HG02885 (cell line): ENCODE measurements at regions not wholly inside any gene's neighbourhood (a gene's known extent, or its start where the extent isn't known, plus 50 kb on each side); places are given as distances from the start of the nearest gene placed in this dataset.
"Not testable (repeated sequence)": the region's sequence is repeated elsewhere in the genome, so short reads cannot be mapped to it uniquely, and the experiment has no call there.

Experiments
- ATAC-seq: cut with Tn5 transposase; IDR thresholded peaks from one replicate; pipeline ENCODE4 v1.9.1; 2021; ENCODE audit warnings: mild to moderate bottlenecking; ENCODE audit not compliant: unreplicated experiment, poor library complexity

DNA sequence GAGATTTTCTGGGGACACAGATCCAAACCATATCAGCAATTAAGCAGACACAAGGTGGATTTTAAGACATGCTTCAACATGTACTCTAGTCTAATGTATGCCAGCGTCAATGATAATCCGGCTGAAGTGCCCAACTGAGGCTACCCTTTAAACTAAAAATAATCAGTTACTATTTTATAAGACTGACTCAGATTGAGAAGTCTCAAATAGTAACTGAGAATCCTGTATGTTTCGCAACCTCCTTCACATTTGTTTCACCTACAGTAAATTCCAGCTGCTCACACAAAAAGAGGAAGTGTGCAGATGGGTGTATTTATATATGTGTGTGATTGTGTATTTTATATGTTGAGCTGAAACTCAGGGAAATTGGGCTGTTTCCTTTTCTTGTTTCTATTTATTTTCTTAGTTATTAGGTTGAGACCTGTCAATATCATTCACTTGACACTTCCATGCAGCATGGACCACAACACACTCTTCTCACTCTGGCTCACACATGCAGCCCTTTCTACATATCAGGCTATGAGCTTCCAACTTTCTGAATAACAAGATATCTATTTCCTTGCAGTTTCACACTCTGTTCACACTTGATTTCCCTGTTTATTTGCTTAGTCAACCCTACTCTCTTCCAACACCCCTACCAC lies 1224.9 kb upstream of the TMEM132C start:
- ATAC-seq, result peak; percentile 97

DNA sequence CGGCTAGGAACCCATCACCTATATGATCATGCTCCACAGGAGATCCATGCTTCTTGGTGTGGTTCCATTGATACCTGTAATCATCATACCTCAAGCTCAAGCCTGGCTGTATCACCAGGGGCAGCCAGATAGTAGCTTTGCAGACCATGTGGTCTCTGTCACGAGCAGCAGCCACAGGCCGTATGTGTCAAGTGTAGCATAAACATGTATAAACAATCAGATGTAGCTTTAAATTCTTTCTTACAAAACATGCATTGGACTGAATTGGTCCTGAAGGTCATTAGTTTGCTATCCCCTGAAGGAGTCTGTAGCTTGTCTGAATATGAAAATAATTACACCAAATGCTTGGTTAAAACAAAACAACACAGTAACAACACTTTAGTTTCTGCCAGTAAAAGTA lies 1223.2 kb upstream of the TMEM132C start:
- no peak for ATAC-seq

DNA sequence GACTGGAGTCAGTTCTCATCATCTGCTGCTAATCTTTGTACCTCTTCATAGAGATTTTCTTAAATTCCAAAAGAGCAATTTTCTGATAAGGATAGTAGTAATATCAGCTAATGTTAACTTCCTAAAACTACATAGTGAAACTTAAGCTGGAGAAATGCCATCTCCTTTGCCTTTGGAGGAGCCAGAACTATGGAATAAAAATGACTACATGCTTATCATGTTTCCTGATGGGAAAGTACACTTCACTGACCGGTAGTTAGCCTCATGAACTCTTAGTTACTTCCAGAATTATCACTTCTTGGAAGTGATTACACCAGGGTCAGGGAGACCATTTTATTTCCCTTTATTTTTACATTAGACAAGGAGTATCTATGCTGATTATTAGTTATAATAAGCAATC lies 1222.1 kb upstream of the TMEM132C start:
- ATAC-seq, result no peak

DNA sequence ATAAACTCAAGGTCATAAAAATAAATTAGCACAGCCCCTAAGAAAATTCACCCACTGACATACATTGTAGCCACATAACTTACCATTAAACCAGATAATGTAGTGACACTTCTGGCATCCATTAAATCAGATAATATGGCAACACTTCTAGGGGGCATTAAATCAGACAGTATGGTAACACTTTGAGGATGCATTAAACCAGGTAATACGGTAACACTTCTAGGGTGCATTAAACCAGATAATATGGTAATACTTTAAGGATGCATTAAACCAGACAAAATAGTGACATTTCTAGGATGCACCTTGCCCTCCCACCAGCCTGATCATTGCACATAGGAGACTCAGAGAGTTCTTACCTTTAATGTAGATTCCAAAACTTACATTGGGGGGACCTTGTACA lies 1220.5 kb upstream of the TMEM132C start:
- ATAC-seq, result no peak

DNA sequence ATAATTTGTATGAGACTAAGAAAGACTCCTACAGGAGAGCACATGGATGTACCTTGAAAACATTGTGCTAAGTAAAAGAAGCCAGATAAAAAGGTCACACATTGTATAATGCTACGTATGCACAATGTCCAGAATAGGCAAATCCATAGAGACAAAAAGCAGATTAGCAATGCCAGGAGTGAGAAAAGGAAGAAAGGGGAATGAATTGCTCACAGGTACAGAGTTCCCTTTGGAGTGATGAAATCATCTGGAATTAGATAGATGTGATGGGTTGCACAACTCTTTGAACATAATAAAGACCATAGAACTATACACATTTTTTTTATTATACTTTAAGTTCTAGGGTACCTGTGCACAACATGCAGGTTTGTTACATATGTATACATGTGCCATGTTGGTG lies 1218.9 kb upstream of the TMEM132C start:
- ATAC-seq, result no peak

DNA sequence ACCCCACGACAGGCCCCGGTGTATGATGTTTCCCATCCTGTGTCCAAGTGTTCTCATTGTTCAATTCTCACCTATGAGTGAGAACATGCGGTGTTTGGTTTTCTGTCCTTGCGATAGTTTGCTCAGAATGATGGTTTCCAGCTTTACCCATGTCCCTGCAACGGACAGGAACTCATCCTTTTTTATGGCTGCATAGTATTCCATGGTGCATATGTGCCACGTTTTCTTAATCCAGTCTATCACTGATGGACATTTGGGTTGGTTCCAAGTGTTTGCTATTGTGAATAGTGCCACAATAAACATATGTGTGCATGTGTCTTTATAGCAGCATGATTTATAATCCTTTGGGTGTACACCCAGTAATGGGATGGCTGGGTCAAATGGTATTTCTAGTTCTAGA lies 1218.4 kb upstream of the TMEM132C start:
- ATAC-seq, result not testable (repeated sequence)

DNA sequence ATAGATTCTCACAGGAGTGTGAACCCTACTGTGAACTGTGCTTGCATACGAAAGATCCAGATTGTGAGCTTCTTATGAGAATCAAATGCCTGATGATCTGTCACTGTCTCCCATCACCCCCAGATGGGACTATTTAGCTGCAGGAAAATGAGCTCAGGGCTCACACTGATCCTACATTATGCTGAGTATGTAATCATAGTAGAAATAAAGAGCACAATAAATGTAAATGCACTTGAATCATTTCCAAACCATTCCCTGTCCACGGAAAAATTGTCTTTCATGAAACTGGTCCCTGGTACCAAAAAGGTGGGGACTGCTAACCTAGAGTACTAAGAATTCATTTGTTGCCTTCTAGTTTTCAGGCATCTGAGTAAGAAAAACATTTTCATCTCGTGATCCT lies 1215.8 kb upstream of the TMEM132C start:
- no peak for ATAC-seq

DNA sequence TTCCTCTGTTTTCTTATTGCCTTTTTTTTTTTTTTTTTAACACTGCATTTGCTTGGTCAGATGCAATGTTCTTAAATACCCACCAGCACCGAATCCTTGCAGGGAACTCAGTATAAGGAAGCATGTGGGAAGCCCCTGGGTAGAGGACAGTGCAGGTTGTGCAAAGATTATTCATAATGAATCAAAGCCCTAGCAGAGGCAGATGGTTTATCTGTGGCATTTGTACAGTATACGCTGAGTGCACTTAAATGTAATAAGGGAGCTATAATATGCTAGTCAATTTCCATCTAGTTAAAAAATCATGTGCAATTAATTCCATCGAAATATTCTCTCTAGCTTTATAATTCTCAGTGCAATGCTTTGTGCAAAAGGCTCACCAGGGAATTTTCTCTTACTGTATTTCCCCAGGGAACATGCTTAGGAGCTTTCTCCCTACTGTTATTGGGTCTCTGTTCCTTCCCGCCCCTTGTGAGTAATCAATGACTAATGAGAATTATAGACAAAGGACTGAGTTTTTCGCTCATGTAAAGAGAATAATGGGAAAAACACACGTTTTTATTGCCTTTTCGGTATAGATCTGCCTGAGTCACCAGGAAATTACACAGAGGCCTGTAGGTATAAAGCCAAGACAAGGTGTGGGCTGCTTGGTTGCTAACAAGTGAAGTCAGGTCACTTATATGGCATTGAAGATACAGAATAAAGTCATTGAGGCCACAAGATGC lies 1214.3 kb upstream of the TMEM132C start:
- ATAC-seq, result no peak

DNA sequence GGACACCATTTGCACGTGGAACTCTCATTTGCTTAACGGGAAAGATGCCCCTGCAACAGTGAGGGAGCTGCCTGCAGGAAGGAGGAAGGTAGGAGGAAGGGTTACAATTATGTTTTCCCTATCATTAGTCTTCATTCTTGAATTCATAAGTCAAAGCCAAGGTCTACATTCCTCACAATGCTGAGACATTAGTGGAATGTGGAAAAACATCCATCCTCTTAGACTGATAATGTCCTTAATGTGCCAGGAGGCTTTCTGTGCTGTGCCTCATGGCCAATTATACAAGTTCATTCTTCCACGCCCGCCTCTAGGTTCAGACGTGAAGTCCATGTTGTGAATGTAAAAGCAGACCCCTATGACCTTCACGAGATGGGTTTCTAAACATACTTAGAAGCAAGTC lies 1212.4 kb upstream of the TMEM132C start:
- no peak for ATAC-seq

DNA sequence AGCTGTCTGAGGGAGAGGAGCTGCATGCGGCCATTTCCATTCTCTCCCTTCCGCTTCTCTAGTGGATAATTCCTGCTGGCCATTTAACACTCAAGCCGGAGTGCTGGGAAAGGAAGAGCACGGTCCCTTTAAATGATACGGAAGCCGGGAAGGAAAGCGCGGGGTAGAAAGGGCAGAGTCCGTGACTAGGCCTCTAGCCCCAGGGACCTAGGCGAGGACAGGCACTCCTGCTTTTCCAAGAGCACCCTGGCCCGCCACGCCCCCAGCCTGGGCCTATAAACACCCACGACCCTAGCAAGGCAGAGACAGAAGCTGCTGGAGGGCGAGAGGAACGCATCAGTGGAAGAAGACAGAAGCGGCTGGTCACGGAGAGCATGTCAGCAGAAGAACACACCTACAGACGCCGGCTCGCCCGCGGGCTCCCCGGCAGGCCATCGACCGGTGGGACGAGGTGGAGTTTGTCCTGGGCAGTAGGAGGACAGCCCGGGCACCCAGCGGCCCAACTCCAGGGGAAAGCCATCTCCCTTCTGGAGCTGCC lies 1206.6 kb upstream of the TMEM132C start:
- ATAC-seq, result no peak

DNA sequence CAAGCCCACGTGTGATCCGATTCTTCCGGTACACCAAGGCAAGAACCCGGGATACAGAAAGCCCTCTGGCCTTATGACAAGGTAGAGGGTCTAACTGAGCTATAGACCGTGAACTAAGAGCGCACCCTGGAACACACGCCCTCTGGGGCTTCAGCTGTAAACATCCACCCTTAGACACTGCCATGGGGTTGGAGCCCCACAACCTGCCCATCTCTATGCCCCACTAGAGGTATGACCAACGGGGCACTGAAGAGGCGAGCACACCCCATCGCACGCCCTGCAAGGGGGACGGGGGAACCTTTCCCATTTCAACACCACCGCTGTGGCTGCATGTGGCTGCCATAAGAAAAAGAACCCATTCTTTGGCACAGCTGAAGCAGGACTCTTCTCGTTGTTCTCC lies 1206.0 kb upstream of the TMEM132C start:
- no peak for ATAC-seq

DNA sequence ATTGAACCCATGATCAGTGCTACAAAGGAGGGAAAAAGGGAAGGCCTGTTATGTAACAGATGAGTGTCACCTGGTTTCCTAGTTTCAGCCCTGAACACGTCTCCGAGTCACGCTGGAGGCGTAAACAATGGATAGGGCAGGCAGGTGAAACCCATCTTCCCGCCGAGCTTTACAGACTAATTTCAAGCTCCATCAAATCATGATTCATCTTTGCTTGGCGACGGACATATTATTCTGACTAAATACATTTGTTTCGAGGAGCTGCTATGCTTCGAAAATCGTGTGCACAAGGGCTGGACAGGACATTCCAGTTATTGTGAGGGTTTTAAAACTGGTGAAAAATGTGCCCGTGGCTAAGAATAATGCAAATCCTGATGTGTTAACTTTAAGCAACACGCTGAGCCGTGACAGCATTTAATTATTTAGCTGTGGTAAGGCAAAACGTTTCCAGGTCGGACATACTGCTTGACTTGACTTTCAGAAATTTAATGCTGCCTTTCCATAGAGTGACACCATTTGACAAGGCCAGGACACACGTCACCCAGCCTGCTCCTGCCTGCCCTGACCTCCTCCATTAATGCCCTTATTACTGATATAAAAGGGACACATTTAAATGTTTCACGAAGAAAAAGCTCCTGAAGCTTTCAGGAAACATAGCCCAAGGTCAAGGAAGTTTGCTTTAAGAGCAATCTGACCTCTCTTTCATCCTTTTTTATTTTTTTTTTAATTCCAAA lies 1203.5 kb upstream of the TMEM132C start:
- no peak for ATAC-seq

DNA sequence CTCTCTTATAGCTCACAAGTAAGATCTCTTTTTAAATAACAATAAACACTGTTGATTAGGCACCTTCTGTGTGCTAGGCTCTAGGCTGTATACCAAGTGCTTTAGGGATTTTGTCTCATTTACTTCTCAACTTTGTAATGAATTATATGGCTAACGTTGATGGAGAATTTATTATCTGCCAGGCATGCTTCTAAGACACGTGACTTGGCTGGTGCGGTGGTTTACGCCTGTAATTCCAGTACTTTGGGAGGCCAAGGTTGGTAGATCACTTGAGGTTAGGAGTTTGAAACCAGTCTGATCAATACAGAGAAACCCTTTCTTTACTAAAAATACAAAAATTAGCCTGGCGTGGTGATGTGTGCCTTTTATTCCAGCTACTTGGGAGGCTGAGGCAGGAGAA lies 1202.8 kb upstream of the TMEM132C start:
- ATAC-seq, result no peak

DNA sequence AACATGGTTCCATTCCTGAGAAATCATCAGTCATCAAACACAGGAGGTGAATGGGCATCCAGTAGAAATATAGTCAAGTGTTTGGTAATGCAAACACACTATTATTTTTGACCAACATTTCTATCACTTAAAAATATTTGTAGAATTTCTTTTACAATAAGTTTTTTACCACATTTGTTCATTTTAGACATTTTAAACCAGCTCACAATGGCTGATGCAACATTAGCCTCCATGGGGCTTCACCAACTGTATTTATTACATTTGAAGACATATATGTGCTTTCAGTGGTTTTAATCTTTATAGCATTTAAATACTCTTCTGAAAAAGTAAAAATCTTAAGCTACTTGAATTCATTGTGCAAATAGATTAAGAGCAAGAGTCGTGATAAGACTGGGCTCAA lies 1201.4 kb upstream of the TMEM132C start:
- no peak for ATAC-seq

DNA sequence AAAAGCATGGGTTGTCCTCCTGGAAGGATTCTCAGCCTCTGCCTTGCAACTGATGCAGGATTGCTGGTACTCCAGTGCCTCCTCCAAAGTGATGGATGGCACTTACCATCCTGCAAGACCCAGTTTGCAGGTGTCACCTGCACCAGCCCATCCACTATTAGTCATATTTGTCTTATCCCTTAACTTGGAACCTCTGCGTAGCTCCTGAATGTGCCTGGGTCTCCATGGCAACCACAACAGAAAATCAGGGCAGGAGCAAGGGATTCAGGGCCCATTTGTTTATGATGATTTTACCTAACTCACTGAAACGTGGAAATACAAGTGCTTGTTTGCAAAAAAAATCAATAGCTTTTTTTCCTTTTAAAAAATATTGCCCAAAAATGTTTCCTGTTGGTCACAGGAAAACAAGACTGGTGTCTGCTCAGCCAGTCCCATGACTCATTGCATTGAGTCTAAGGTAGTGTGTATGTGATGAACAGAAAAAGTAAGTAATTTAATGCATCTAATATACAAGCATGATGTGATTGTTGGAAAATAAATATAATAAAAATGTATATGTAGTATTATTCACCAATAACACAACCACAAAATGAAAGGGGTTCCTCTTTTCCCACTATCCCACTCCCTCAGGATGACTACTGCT lies 1196.3 kb upstream of the TMEM132C start:
- ATAC-seq, result no peak

DNA sequence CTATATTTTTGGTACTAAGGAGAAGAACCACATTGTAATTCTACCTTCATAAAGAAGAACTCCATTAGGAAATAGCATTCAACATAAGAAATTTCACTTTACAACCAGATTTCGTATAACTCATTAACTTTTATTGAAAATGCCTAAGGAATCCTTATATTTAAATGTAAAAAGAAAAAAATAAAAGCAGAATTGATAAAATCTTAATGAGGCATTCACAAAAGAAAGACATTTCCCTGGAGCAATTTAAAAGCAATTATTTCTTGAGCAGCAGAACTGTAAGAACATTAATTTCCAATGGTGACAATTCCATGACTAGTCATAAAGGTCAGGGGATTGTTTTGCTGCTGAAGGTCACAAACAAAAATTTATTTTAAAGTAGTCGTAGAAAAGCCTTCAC lies 1192.8 kb upstream of the TMEM132C start:
- ATAC-seq, result no peak

DNA sequence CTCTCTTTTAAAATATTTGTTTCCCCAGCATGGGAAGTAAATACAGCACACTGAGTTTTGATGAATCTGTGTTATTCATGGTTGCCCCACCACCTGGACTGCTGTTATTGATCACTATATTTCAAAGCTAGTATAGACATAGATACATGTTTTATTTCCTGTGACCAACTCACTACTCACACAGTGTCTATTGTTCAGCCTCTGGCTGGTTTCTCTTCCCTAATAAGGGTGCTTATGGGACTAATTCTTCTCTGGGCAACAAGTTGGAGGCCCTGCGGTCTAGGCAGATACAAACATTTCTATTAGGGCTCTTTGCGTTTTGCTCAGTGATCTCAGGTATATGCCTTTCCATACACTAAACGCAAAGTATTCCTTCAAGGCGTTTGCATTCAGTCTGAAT lies 1191.0 kb upstream of the TMEM132C start:
- no peak for ATAC-seq

DNA sequence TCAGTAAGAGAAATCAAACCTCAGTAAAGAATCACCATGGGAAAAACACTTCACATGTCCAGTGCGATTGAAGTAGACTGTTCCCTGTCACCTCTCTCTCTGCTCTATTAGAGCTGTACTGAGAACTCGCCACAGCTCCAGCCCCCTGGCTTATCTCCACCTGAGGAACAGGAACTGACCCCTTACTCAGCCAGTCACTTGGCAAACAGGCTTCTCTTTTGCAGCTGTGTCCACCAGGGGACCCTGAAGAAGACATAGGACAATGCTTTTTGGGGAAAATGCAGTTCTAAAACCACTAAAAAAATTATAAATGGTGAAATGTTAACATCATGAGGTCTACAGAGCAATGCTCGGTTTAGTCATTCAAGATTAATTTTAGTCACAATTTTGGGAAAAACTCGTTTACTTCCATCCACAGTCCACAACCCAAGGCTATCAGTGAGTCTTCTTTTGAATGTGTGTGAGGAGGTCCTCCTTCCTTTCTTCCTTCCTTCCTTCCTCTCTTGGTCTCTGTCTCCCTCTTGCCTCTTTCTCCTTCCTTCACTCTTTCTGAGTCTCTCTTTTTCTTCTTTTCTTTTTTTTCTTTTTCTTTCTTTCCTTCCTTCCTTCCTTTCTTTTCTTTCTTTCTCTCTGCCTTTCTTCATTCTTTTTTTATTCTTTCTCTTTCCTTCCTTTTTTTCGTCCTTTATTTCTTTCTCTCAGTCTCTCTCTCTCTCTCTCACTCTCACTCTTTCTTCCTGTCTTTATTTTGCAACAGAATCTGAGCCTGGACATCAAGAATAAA lies 1189.5 kb upstream of the TMEM132C start:
- ATAC-seq, result no peak

DNA sequence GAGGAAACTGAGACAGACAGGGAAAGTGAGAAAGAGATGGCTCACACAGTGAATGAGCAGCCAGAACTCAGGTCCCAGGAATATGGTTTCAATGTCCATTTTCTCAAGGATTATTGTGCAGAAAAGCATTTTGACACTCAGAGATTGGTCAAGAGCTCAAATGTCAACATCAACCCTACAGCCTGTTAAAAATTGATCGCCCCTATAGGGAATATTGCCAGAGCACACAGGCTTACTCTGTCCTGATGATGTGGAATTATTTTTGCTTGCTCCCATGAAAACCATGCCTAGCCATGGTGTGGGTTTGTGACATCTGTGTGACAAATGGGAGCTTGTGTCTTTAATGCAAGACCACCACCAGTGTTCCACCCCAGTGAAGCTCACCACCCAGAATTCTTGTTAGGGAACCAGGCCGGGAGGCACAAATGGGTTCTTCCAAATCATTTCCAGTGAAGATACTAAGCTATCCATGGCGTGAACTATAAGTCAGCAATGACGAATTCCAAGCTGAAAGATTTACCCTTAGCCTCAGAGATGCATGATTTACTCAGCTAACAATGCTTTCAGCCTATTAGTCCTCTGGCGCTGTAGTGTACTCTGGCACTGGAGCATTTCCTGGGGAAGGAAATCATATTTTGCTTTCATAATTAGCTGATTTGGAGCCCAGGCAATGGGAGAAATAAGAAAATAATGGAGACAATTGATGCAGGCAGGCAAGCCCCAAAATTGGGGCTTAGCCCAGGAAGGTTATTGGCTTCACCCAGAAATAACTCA lies 1188.2 kb upstream of the TMEM132C start:
- no peak for ATAC-seq
